Smooth muscle cell (in vitro differentiated cells): ENCODE measurements at regions not wholly inside any gene's neighbourhood (a gene's known extent, or its start where the extent isn't known, plus 50 kb on each side); places are given as distances from the start of the nearest gene placed in this dataset.
"Not testable (repeated sequence)": the region's sequence is repeated elsewhere in the genome, so short reads cannot be mapped to it uniquely, and the experiment has no call there.

Source experiments
- DNase-seq: peaks from one replicate; lab custom pipeline; 2025; ENCODE audit not compliant: unreplicated experiment; lab: John Stamatoyannopoulos, UW
- H2AFZ ChIP-seq: fragments of 200-600 bp; sonication (generic); 2 replicates; pipeline ENCODE4 v1.6.0; 2016; ENCODE audit warnings: antibody characterized with exemption, low read depth, mild to moderate bottlenecking
- H3F3A ChIP-seq: fragments of 200-600 bp; sonication (generic); 2 replicates; pipeline ENCODE4 v1.6.0; 2017; ENCODE audit warnings: antibody characterized with exemption, low read depth
- H3K27ac ChIP-seq: fragments of 200-600 bp; sonication (generic); 2 replicates; pipeline ENCODE4 v1.5.1; 2016; ENCODE audit warnings: low read depth, mild to moderate bottlenecking
- H3K27me3 ChIP-seq: fragments of 200-600 bp; sonication (generic); 2 replicates; pipeline ENCODE4 v1.6.1; 2016; ENCODE audit warnings: low read depth, mild to moderate bottlenecking
- H3K36me3 ChIP-seq: fragments of 200-600 bp; sonication (generic); 2 replicates; pipeline ENCODE4 v1.5.1; 2016; ENCODE audit warnings: low read depth
- H3K4me1 ChIP-seq: fragments of 200-600 bp; sonication (generic); 2 replicates; pipeline ENCODE4 v1.5.1; 2016; ENCODE audit warnings: low read depth
- H3K4me2 ChIP-seq: fragments of 200-600 bp; sonication (generic); 2 replicates; pipeline ENCODE4 v1.6.0; 2016; ENCODE audit warnings: mild to moderate bottlenecking
- H3K4me3 ChIP-seq: fragments of 200-600 bp; sonication (generic); 2 replicates; pipeline ENCODE4 v1.5.1; 2016; ENCODE audit warnings: mild to moderate bottlenecking
- H3K79me2 ChIP-seq: fragments of 200-600 bp; sonication (generic); 2 replicates; pipeline ENCODE4 v1.6.0; 2016; ENCODE audit warnings: low read depth, mild to moderate bottlenecking
- H3K9ac ChIP-seq: fragments of 200-600 bp; sonication (generic); 2 replicates; pipeline ENCODE4 v1.6.0; 2016; ENCODE audit warnings: low read depth
- H3K9me3 ChIP-seq: fragments of 200-600 bp; sonication (generic); replicated peaks from 2 replicates; pipeline ENCODE4 v1.5.1; 2016; ENCODE audit warnings: low read depth
- H4K20me1 ChIP-seq: fragments of 200-600 bp; sonication (generic); 2 replicates; pipeline ENCODE4 v1.6.0; 2016; ENCODE audit warnings: low read depth
- CTCF ChIP-seq: fragments of 200-600 bp; sonication (generic); IDR thresholded peaks from 2 replicates; pipeline ENCODE4 v1.5.1; 2017; ENCODE audit warnings: borderline replicate concordance, mild to moderate bottlenecking, antibody characterized with exemption; ENCODE audit not compliant: insufficient read depth, poor library complexity, severe bottlenecking
- WGBS: methylation state at CpG from one replicate; pipeline ENCODE4 v1.1.7; 2016; ENCODE audit warnings: low lambda C conversion rate; 5-methylcytosine and 5-hydroxymethylcytosine counted together

GRCh38 chr9:78695519-78695918 lies 398.6 kb downstream of the PSAT1 start:
- peaks cover 25% of the 10 kb centered on the region for H3K27me3 ChIP-seq
- no peaks in the 10 kb centered on the region for H3K9me3 ChIP-seq
- no peak for DNase-seq
- H3K79me2 ChIP-seq, result no peaks in the 10 kb centered on the region
- no peak overlapping the region for H2AFZ ChIP-seq
- H3K4me1 ChIP-seq, result no peaks in the 10 kb centered on the region
- H3K27ac ChIP-seq, result no peak overlapping the region
- TF ChIP-seq CTCF, result no peak
- no peaks in the 10 kb centered on the region for H3K36me3 ChIP-seq
- WGBS, result 60% methylated on average over 5 of the region's 5 CpGs
- no peak overlapping the region for H3K4me2 ChIP-seq
- no peak overlapping the region for H3K9ac ChIP-seq
- H4K20me1 ChIP-seq, result no peaks in the 10 kb centered on the region
- no peaks in the 10 kb centered on the region for H3F3A ChIP-seq
- no peak overlapping the region for H3K4me3 ChIP-seq

- Histone ChIP-seq H3K9ac (no peak overlapping the region), H3K27ac (no peak overlapping the region), H2AFZ (no peak overlapping the region), H3K4me3 (no peak overlapping the region), H3K36me3 (no peaks in the 10 kb centered on the region), H3K79me2 (no peaks in the 10 kb centered on the region), H3K4me1 (peaks cover 3% of the 10 kb centered on the region), H4K20me1 (no peaks in the 10 kb centered on the region), H3K27me3 (peaks cover 25% of the 10 kb centered on the region), H3K4me2 (no peak overlapping the region), H3K9me3 (no peaks in the 10 kb centered on the region), H3F3A (no peaks in the 10 kb centered on the region)
- WGBS, result 70% methylated on average over 1 of the region's 1 CpG
- TF ChIP-seq CTCF, result no peak
- DNase-seq, result no peak
Measured at GRCh38 chr9:78697618-78698017, 400.7 kb downstream of the PSAT1 start.

- Histone ChIP-seq H3K27me3 (peaks cover 22% of the 10 kb centered on the region), H3K27ac (no peak overlapping the region), H2AFZ (no peak overlapping the region), H3K9ac (no peak overlapping the region), H3K9me3 (no peaks in the 10 kb centered on the region), H3K79me2 (no peaks in the 10 kb centered on the region), H3K4me1 (peaks cover 3% of the 10 kb centered on the region), H3K4me3 (no peak overlapping the region), H3K36me3 (no peaks in the 10 kb centered on the region), H3K4me2 (no peak overlapping the region), H4K20me1 (no peaks in the 10 kb centered on the region), H3F3A (no peaks in the 10 kb centered on the region)
- WGBS, result 90% methylated on average over 2 of the region's 2 CpGs
- DNase-seq, result no peak
- no peak for TF ChIP-seq CTCF
Measured at GRCh38 chr9:78698371-78698770, 401.4 kb downstream of the PSAT1 start.

GRCh38 chr9:78699217-78699616 lies 402.3 kb downstream of the PSAT1 start:
- not testable (repeated sequence) for H2AFZ ChIP-seq, H3K4me2 ChIP-seq, H3K4me3 ChIP-seq, H3F3A ChIP-seq, H3K36me3 ChIP-seq, H3K79me2 ChIP-seq, H3K9ac ChIP-seq, DNase-seq, H4K20me1 ChIP-seq, H3K4me1 ChIP-seq, H3K27ac ChIP-seq, H3K9me3 ChIP-seq
- WGBS, result 79% methylated on average over 3 of the region's 3 CpGs
- peaks cover 14% of the 10 kb centered on the region for H3K27me3 ChIP-seq
